GM19043 (cell line): ENCODE measurements at regions not wholly inside any gene's neighbourhood (a gene's known extent, or its start where the extent isn't known, plus 50 kb on each side); places are given as distances from the start of the nearest gene placed in this dataset.

ENCODE experiments used
- ATAC-seq: cut with Tn5 transposase; IDR thresholded peaks from one replicate; pipeline ENCODE4 v1.9.1; 2021; ENCODE audit warnings: low read depth; ENCODE audit not compliant: unreplicated experiment

DNA sequence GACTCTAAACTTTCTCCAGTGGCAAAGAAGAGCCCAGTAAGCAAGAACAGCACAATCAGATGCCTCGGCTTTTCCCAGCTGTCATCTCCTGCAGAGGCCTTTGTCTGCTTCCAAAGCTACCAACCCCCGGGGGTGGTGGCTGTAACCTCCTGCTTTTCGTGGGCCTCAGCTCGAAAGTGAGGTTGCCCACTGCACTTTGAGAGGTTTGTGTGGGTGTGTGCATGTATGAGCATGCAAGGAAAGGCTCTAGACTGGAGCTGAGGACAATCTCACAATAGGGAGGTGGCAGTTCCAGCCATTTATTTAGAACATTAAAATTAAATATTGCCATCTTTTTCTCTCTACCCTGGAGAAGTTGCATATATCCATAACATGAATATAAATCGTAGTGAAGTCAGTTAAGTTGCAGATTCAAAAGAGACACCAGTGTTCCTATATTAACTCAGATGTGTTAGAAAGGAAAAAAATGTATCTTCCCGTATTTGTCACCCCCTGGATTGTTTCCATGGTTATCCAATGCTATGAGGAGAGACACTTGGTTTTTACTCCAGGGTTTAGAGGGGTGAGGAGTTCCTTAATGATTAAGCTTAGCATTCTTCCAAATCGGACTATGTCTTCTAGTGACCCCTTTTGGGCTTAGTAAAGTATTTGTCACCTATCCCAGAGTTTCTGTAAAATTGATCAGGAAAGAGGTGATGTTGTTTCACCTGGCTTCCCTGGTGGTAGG is 781.1 kb downstream of the INHBA start:
- no peak for ATAC-seq

DNA sequence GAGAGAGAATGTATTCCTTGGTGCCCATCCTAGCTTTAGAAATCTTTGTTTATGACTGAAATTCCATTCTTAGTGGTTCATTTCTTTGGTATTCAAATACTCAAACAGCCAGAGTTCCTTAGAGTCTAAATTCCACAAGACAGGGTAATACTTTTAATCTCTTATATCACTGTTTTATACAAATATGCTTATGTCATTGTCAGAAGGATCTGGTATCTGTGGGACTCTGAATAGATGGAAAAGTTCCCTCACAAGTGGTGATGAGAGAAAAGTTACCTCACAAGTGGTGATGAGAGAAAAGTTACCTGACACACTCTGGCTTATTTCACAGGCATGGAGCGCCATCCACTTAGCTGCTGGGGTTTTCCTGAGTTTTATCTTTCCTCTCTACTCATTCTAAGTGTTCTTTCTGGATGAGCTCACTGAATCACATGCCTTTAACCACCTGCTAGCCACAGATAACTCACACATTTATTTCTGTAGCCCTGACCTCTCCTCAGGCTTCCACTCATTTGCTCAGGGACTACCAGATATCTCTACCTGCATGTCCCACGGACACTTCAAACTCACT is 784.0 kb downstream of the SUGCT start:
- ATAC-seq, result no peak

GRCh38 chr7:40916813-40917212 is 782.0 kb downstream of the SUGCT start:
- no peak for ATAC-seq

DNA sequence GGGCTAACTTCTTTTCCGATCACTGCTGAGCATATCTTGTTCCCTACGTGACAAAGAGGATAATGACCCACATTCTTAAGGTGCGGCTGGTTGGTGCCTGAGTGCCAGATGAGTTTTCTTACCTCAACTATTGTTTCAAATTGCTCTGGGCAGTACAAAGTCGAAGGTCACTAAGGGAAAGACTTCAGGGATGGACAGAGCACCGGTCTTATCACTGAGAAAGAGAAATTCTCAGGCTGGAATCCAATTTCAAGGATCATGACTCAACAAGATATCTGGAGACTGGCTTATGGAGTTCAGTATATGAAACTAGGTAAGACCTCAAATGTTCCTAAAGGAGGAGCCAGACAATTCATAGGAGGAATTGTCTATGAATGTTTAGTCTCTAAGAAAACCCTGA is 780.3 kb downstream of the SUGCT start:
- ATAC-seq, result no peak
